ENCODE measurements at regions not wholly inside any gene's neighbourhood (a gene's known extent, or its start where the extent isn't known, plus 50 kb on each side); places are given as distances from the start of the nearest gene placed in this dataset.

DNA sequence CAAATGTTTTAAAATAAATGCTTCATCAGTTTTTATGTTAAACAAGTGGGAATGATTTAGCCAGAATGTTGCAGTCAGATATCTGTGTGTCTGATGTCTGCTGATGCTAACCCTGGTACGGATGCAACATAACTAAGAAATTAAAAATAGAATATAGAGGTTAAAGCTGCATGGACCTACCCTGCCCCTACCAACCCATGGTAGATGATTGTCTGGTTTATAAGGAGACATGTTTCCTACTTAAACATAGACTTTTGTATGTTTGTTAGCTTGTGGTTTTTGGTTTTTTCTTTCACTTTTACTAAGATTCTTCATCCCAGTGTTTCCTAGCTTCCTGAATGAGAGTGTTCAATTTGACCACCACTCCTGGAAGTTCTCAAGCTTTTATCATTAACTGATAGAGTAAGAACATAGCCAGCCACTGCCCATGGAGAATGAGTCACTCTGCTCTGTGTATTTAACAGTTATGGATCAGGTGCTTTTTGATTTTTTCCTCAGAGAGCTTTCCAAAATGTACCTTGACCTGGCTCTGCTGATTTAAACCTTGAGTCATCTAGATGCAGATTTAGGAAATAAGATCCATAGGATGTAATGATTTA, 70.7 kb upstream of the VEPH1 start:
- DNase-seq (ENCODE audit: extremely low read depth in 1 of 11, low read depth in 9 of 11, low spot score in 4 of 11), result no peak

DNA sequence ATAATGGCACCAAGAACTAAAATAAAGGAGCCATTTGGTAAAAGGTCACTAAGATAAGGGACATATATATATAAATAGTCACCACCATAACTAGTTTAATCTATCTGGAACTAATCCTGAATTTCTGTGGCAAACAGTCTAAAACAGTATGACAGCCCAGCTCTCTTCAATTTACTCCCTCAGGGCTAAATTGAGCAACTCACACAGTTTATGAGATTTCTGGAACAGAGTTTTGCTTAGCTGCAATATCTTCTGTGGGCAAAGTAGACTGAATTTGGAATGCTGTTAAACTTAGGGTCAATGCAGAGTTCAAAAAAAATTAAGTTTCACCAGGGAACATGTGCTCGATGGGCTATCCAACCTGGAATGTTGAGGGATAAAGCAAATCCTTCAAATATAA, 70.1 kb upstream of the VEPH1 start:
- DNase-seq (ENCODE audit: extremely low read depth in 1 of 11, low read depth in 9 of 11, low spot score in 4 of 11), result no peak

DNA sequence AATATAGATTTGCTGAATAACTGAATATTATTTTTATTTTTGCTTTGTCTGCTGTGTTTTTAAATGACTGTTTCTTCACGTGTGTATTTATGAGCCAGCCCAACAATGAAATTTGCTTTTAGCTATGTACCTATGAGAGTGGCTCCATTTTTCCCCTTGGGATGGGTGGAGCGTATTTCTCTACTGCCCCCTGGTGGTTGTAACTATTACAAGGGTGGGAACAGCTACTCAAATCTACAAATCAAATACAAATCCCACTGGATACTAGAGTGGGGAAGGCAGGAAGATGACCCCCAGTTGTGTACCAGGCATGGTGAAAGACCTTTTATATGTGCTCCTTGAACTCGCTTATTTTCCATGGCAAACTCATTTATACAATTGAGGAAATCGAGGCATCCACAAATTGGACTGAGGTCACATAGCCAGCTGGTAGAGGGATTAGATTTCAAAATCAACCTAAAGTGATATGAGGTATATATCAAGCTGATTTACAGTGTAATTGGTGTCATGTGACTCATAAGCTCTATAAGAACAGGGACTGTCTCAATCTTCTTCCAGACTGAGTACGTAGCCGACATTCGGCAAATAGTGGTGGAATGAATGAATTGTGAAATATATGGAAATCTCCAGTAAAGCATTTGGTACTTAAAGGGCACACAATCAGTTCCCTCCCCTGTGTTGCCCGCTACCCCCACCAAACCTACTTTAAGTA, 69.5 kb upstream of the VEPH1 start:
- DNase-seq (ENCODE audit: extremely low read depth in 1 of 11, low read depth in 9 of 11, low spot score in 4 of 11), result peak in 6 of 11 donors; percentile 15 to 35 (median 26)

DNA sequence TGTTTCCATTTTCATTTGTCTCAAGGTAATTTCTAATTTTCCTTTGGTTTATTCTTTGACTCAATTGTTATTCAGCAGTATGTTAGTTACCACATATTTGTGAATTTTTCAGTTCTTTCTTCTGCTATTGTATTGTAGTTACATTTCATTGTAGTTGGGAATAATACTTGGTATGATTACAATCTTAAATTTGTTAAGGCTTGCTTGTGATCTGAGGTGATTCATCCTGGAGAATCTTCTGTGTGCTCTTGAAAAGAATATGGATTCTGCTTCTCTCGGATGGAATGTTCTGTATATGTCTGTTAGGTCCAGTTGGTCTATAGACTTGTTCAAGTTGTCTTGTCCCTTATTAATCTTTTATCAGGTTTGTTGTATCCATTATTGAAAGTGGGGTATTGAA, 63.4 kb upstream of the VEPH1 start:
- no peak for DNase-seq (ENCODE audit: extremely low read depth in 1 of 11, low read depth in 9 of 11, low spot score in 4 of 11)

DNA sequence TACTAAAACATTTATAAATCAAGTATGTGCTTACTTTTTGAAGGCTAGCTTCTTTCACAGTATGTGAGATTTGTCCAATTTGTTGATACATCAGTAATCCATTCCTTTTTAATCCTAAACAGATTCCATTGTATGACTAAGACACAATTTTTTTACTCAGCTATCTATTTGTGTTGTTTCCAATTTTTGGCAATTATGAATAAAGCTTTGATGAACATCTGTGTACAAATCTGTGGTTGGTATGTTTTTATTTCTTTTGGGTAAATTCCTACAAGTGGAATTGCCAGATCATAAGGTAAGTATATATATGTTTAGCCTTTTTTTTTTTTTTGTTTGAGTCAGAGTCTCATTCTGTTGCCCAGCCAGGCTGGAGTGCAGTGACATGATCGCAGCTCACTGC, 56.2 kb upstream of the VEPH1 start:
- no peak for DNase-seq (ENCODE audit: extremely low read depth in 1 of 11, low read depth in 9 of 11, low spot score in 4 of 11)

All from renal cortex interstitium (tissue), 11 donors.